ENCODE measurements at regions not wholly inside any gene's neighbourhood (a gene's known extent, or its start where the extent isn't known, plus 50 kb on each side); places are given as distances from the start of the nearest gene placed in this dataset.

- in situ Hi-C loops (cut with MboI; ENCODE audit: low sequenced_read_pairs) = no loop called here
Measured at GRCh38 chr4:54793856-54794422, 136.2 kb downstream of the KIT start.
